Fibroblast of lung (primary cell): ENCODE measurements at regions not wholly inside any gene's neighbourhood (a gene's known extent, or its start where the extent isn't known, plus 50 kb on each side); places are given as distances from the start of the nearest gene placed in this dataset.

Source experiments
- DNase-seq, 2 donors: peaks; one replicate each; pipeline versions ENCODE4 v3.0.0 to v3.0.0-alpha.2; 2010; ENCODE audit warnings: low read depth in 2 of 2
- H2AFZ ChIP-seq: 2 replicates; pipeline ENCODE4 v1.5.1; 2012; ENCODE audit warnings: low read length, control low read depth, inconsistent platforms
- H3K27ac ChIP-seq: 2 replicates; pipeline ENCODE4 v1.5.1; 2011; ENCODE audit warnings: low read length, control low read depth; ENCODE audit not compliant: insufficient read depth
- H3K27me3 ChIP-seq: 2 replicates; pipeline ENCODE4 v1.5.1; 2011; ENCODE audit warnings: mild to moderate bottlenecking, low read length; ENCODE audit not compliant: control insufficient read depth, insufficient read depth
- H3K36me3 ChIP-seq: 2 replicates; pipeline ENCODE4 v1.5.1; 2011; ENCODE audit warnings: low read length; ENCODE audit not compliant: control insufficient read depth, insufficient read depth
- H3K4me1 ChIP-seq: 2 replicates; pipeline ENCODE4 v1.5.1; 2011; ENCODE audit warnings: low read length; ENCODE audit not compliant: control insufficient read depth, insufficient read depth; ENCODE audit errors: extremely low read depth
- H3K4me2 ChIP-seq: 2 replicates; pipeline ENCODE4 v1.5.1; 2011; ENCODE audit warnings: low read length, control low read depth; ENCODE audit not compliant: insufficient read depth; ENCODE audit errors: extremely low read depth
- H3K4me3 ChIP-seq, 4 experiments: fragments of 200-600 bp in 1 of 4; sonication (generic) in 1 of 4; replicated peaks in 1 of 4; 2 replicates each; pipeline ENCODE4 v1.5.1; 2011 to 2016; ENCODE audit warnings: low read length in 4 of 4, low read depth in 3 of 4, mild to moderate bottlenecking in 3 of 4, control low read depth in 2 of 4, inconsistent platforms in 1 of 4, mixed read lengths in 1 of 4; ENCODE audit not compliant: insufficient read depth in 1 of 4; ENCODE audit errors: control extremely low read depth in 1 of 4
- H3K79me2 ChIP-seq: 2 replicates; pipeline ENCODE4 v1.5.1; 2012; ENCODE audit warnings: mild to moderate bottlenecking, low read length, inconsistent platforms; ENCODE audit not compliant: control insufficient read depth, insufficient read depth
- H3K9ac ChIP-seq: 2 replicates; pipeline ENCODE4 v1.5.1; 2011; ENCODE audit warnings: mild to moderate bottlenecking, low read length, control low read depth; ENCODE audit not compliant: insufficient read depth
- H3K9me3 ChIP-seq: 2 replicates; pipeline ENCODE4 v1.5.1; 2012; ENCODE audit warnings: low read depth, low read length; ENCODE audit not compliant: control insufficient read depth, insufficient read depth
- H4K20me1 ChIP-seq: 2 replicates; pipeline ENCODE4 v1.5.1; 2011; ENCODE audit warnings: low read length; ENCODE audit not compliant: control insufficient read depth, insufficient read depth; ENCODE audit errors: extremely low read depth
- CTCF ChIP-seq, 2 donors: IDR thresholded peaks in 1 of 2; conservative IDR thresholded peaks in 1 of 2; 1 replicate in 1 of 2; 2 replicates in 1 of 2; pipeline ENCODE4 v1.5.1; 2011 to 2012; ENCODE audit warnings: low read length in 2 of 2, control low read depth in 1 of 2, inconsistent platforms in 1 of 2, low read depth in 1 of 2, mild to moderate bottlenecking in 1 of 2
- EZH2 ChIP-seq: IDR thresholded peaks from 2 replicates; pipeline ENCODE4 v1.5.1; 2012; ENCODE audit warnings: low read length, control low read depth, mild to moderate bottlenecking; ENCODE audit errors: missing control alignments

GRCh38 chr15:46146002-46146401 is 511.2 kb downstream of the SQOR start:
- no peaks in the 10 kb centered on the region for H3K36me3 ChIP-seq
- H3K9ac ChIP-seq: no peak overlapping the region
- no peak overlapping the region for H3K27ac ChIP-seq
- H3K4me2 ChIP-seq: no peak overlapping the region
- H3K4me1 ChIP-seq: no peaks in the 10 kb centered on the region
- H3K27me3 ChIP-seq: no peaks in the 10 kb centered on the region
- H2AFZ ChIP-seq: no peak overlapping the region
- DNase-seq: no peak
- H3K9me3 ChIP-seq: no peaks in the 10 kb centered on the region
- no peaks in the 10 kb centered on the region for H4K20me1 ChIP-seq
- TF ChIP-seq EZH2 (no peak), CTCF (conservative IDR thresholded peaks at IDR 0.05 in 1 of 2, IDR thresholded peaks at IDR 0.05 in 1 of 2; ENCODE audit: low read depth in 1 of 2, low read length in 2 of 2) (no peak)
- H3K4me3 ChIP-seq: no peak overlapping the region
- H3K79me2 ChIP-seq: no peaks in the 10 kb centered on the region

- H3K9ac ChIP-seq: no peak overlapping the region
- H3K27ac ChIP-seq: no peak overlapping the region
- H3K4me2 ChIP-seq: no peak overlapping the region
- no peaks in the 10 kb centered on the region for H4K20me1 ChIP-seq
- H3K9me3 ChIP-seq: no peaks in the 10 kb centered on the region
- TF ChIP-seq EZH2: no peak
- TF ChIP-seq CTCF (conservative IDR thresholded peaks at IDR 0.05 in 1 of 2, IDR thresholded peaks at IDR 0.05 in 1 of 2; ENCODE audit: low read depth in 1 of 2, low read length in 2 of 2): no peak
- no peak overlapping the region for H2AFZ ChIP-seq
- no peaks in the 10 kb centered on the region for H3K4me1 ChIP-seq
- DNase-seq: no peak
- no peaks in the 10 kb centered on the region for H3K36me3 ChIP-seq
- no peaks in the 10 kb centered on the region for H3K27me3 ChIP-seq
- no peak overlapping the region for H3K4me3 ChIP-seq
- H3K79me2 ChIP-seq: no peaks in the 10 kb centered on the region
These were observed 512.1 kb downstream of the SQOR start for GRCh38 chr15:46146915-46147314.

- TF ChIP-seq CTCF (conservative IDR thresholded peaks at IDR 0.05 in 1 of 2, IDR thresholded peaks at IDR 0.05 in 1 of 2; ENCODE audit: low read depth in 1 of 2, low read length in 2 of 2) (no peak), EZH2 (no peak)
- Histone ChIP-seq H3K4me3 (no peak overlapping the region), H3K27me3 (no peaks in the 10 kb centered on the region), H3K79me2 (no peaks in the 10 kb centered on the region), H3K9ac (no peak overlapping the region), H3K4me2 (no peak overlapping the region), H3K27ac (no peak overlapping the region), H2AFZ (no peak overlapping the region), H3K9me3 (no peaks in the 10 kb centered on the region), H4K20me1 (no peaks in the 10 kb centered on the region), H3K4me1 (no peaks in the 10 kb centered on the region), H3K36me3 (no peaks in the 10 kb centered on the region)
- no peak for DNase-seq
These were observed 517.0 kb downstream of the SQOR start for GRCh38 chr15:46151786-46152185.
